ENCODE measurements at regions not wholly inside any gene's neighbourhood (a gene's known extent, or its start where the extent isn't known, plus 50 kb on each side); places are given as distances from the start of the nearest gene placed in this dataset.
A peak's percentile ranks its signal among the peaks of the same experiment; 100 is the strongest.

DNA sequence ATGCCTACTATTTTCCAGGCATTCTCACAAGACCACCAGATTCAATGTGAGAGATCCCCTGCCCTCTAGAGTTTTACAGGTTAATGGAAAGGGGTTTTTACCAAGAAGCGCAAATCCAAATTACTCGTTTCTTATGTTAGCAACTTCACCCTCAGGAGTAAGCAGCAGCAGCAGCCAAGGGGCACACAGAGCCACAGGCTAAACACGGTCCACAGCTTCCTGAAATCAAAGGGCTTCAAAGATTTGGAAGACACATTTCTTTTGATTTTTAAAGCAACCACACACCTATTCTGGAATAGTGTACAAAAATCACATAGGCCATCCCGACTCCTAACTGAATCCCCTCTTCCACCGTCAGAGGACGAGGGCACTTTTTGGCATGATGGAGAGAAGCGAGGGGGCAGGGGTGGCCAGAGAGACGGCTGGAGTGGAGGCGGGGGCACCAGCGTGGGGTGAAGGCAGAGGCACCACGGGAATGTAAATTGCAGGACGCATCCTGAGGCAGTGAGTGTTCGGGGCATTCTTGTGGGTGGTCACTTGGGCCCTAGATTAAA lies 107.0 kb downstream of the ARF6 start:
- DNase-seq, result no peak

DNA sequence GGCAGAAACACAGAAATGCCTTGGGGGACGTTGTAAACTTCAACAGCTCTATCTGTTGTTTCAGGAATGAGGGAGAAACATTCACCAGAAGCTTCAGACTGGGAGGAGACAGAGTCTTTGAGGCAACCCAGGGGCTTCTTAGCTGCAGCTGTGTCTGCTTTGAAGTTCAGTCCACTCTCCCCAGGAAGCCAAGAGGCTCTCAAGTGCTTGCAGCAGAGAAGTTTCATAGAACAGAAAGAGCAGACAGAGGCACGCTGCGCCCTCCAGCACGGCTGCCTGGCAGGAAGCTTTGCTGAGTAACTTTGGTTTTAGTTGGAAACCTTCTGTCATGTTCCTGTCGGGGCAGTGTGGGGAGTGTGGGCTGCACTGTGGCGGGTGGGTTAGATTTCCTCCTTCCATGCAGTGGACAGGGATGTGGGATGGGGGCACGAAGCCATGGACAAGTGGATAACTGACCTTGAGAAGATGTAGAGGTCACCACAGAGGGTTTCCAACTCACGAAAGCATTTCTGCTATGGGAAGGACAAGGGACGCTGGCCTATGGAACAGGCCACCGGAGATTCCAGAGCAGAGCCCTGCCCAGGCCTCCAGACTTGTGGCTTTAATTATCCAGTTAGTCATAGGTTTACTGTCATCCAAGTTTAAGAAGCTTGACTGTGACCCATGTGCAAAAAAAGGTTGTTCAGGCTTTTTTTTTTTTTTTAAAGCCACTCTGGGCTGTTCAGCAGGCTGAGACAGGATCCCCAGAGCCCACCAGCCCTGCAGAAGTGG lies 107.7 kb downstream of the ARF6 start:
- DNase-seq, result no peak

DNA sequence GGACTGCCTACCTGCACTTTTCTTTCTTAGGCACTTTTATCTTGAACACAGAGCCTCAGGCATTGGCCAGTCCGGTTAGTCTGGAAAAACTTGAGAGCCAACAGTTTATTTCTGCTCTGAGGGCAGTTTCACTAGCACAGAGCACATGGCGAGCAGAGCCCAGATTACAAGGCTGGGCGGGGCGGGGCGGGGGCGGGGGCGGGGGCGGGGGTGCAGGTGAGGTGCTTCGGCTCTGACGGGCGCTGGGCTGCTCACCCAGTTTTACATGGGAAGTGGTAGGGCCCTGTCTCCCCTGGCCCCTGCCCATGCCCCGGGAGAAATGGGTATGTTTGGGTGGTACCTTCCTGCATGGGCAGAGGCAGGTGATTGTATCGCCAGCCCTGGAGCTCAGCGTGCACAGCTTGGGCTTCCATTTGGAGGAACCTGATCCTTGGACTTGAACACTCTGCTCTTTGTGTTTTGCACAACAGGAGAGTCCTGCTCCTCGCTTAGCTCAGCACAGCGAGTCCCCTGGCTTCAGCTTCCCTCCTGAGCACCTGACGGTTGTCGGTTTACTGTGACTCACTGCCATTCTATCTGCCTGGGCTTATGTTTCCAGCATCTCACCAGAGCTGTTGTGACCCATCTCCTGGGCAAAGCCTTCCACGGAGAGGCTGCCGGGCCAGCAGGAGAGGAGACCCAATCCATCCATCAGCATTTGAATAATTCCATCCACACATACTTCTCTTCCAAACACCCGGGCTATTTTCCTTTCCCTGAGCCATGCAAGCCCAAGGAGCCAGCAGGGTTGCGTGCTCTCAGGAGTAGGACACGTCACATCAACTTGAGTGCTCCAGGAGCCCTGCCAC lies 108.5 kb downstream of the ARF6 start:
- no peak for DNase-seq

DNA sequence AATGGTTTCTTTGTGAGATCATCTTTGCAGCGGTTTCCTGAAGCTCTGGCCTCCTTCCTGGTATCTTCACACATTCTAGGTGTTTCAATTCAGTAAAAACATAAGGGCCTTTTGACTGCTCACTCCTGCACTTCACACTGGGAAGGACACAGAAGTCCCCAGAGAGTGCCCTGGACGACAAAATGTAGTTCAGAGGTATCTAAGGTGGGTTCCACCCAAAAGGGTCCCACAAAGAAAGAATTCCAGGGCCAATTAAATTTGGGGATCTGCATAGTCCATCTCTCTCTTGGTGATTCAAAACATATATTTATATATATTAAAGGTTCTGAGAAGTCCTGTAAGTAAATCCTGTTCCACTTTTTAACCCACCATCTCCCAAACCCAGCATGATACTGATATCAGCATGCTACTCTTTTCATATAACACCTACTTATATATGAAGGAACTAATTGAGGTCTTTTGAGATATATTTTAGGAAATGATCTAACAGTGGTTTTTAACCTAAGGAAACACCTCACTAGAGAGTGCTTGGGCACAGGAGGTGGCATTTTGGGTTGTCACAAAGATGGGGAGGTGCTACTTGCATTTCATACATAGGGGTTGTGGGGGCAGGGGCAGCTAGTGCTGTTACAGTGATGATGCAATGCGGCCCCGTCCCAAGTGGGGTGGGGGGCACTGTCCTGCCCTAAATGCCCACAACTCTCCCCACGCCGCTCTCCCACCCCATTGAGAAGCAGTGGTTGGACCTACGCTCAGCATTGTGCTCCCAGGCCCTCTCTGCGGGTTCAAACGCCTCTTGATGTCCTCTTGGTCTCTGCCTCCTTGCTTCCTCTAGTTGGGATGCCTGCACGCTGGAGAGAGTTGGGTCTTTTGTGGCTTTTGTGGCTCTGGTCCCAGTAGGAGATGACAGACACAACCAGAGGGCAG lies 109.4 kb downstream of the ARF6 start:
- no peak for DNase-seq

DNA sequence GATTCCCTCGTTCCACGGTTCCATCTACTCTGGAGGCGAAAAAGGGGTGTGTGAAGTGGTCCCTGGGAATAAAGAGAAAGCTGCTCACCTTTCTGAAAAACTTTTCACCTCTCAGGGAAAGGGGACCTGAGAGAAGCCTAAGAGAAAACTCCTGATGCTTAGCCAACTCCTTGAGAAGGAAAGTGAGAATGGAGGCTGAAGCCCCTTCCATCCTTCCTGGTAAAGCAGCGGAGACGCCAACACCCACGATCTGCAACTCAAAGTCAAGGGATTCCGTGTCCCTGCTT lies 110.0 kb downstream of the ARF6 start:
- DNase-seq, result no peak

DNA sequence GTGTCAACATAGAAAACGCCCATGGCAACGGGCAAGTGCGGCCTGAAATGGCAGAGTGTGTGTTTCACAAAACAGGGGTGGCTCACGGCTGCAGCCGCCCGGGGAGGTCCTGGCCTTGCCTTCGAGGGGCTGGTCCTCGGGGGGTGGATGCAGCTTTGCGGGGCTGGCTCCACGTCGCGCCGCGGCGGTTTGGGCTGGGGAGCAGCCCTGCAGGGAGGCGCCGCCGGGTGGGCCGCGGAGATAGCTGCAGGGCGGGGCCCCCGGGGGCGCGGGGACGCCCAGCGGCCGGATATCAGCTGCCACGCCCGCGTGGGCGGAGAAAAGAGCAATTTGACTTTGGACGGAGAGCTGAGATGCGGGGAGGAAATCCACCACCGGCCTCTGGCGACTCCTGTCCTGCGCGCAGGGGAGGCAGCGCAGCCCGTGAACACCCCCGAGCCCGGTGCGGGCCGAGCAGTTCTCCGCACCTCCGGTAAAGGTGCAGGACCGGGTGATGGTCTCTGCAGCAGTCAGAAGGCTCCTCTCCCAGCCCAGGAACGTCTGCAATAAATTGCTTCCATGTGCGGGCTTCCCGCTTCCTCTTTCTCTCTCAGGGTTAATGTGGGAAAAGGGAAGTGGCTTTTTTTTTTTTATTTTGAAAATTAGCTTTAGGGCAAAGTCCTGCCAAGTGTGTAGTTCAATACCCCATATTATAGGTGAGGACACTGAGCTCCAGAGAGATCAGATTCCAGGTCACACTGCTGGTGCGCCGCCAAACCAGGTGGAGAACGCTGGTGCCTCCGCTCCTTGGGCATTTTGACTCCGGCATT lies 110.5 kb downstream of the ARF6 start:
- DNase-seq, result peak; percentile 41

DNA sequence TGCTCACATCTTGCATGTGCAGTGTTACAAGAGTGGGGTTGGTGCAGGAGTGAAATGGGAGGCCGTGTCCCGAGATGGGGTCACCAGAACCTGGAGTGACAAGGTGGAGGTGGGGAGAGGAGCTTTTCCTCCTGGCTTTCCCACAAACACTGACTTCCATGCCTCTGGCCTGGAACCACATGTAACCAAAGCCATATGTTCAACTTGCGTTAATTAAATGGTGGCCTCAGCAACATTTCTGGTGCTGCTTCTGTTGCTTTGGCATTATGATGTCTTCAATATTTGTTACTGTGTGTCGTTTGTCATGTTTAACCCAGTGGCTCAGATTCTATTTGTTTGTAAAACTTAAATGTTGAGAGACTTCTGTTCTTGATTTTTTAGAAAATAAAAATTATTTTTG lies 110.2 kb downstream of the VCPKMT start:
- DNase-seq, result no peak

DNA sequence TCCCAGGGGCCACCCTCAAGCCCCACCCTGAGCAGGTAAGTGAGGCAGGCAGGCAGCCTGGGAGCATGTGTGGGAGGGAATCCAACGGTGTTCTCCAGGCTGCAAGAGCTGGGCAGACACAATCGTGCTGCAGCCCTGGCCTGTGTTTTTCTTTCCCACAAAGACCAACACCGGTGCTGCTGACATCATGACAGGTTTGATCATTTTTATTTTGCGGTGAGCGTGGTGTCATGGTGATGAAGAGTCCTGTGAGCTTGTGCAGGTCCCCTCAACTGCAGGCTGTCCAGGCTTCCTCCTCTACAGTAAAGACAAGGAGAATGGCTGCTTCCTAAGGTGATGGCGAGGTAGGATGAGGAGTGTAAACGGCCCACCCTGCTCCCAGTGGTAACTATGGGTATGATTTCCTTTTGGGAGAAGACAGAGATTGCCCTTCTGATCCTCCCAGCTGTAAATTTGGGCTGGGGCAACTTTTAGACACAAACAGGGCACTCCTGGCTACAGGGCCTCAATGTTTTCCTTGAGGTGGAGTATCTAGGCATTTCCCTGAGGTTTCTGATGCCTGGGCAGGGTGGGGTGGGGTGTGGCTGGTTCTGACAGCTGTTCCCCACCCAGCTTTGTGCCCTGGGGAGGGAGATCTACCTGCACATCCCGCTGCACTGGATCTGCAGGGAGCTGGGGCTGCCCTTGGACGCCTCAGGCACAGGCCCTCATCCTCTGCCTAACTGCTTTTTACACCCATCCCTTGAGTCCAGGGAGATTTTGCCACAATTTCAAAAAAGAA lies 109.1 kb downstream of the VCPKMT start:
- no peak for DNase-seq

DNA sequence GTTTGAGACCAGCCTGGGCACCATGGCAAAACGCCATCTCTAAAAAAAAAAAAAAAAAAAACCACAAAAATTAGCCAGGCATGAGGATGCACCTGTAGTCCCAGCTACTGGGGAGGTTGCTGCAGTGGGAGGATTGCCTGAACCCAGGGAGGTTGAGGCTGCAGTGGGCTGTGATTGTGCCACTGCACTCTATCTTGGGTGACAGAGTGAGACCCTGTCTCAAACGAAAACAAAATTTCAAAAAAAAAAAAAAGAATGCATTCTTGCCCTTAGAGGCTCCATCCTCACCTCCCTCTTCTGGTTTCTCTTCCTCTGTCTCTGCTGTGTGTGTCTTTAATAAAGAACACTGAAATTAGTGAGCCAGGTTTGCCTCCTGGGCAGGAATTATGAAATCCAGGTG lies 107.8 kb downstream of the VCPKMT start:
- DNase-seq, result no peak

DNA sequence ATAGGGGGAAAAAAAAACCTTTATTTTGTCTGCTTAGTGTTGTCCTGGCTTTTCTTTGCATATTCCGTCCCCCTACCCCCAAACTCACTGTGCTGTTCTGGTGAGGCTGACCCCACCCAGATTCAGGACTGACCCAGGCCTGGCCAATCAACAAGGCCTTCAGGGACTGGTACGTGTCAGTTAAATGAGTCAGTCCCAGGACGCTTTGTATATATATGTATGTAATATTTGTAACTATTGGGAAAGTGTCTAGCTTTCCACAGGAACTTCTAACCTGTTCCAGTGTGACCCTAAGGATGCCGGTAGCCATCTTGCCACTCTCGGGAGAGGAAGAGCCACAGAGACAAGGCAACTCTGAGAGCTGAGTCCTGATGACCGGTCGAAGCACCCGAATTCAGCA lies 107.4 kb downstream of the VCPKMT start:
- DNase-seq, result no peak

DNA sequence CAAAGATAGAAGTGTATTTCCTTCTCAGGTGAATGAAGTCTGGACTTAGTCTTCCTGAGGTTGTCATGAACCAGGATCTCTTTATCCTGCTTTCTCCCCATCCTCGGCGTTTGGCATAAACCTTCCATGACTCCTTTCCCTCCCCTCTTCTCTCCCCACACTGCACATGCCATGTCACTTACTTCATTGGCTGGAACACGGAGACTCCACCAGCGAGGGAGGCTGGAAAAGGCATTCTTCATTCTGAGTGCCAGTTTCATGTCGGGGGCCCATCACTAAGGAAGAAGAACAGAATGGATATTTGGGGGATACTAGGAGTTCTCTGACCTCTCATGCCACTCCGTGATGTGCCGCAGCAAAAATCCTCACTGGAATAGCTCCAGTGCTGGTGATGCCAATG lies 105.6 kb downstream of the VCPKMT start:
- DNase-seq, result no peak

DNA sequence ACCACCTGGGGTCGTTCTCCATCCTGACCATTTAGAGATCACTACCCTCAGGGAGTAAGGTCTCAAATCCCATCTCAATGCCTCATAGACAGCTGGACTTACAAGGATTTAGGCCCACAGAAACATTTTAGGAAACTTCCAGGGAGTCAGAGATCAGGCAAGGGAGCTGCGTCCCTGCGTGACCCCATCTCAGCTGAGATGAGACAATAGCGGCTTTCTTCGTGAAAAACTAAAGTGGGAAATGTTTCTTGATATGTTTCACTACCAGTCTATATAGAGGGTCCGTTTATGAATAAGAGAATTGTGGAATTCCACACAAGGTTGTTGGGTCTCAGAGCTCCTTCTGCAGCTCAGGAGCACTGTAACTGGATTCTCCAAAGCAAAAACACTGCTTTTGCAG lies 105.1 kb downstream of the VCPKMT start:
- no peak for DNase-seq

DNA sequence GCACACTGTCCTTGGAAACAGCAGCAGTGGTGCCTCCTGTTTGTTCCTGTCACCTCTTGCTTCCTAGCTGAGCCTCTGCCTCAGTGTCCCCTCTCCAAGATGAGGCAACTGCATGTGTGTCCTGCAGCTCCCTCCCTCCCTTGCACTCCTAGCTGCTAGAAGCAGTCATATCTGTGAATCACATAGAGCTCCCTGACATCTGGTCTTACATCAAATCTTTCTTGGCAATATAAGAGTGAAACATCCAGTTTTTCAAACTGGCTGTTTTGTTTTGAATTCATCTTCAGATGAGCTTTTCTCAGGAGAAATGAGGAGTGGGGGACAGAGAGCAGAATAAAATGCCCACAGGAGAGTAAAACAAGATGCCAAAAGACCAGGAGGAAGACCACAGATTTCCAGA lies 103.7 kb downstream of the VCPKMT start:
- DNase-seq, result no peak

DNA sequence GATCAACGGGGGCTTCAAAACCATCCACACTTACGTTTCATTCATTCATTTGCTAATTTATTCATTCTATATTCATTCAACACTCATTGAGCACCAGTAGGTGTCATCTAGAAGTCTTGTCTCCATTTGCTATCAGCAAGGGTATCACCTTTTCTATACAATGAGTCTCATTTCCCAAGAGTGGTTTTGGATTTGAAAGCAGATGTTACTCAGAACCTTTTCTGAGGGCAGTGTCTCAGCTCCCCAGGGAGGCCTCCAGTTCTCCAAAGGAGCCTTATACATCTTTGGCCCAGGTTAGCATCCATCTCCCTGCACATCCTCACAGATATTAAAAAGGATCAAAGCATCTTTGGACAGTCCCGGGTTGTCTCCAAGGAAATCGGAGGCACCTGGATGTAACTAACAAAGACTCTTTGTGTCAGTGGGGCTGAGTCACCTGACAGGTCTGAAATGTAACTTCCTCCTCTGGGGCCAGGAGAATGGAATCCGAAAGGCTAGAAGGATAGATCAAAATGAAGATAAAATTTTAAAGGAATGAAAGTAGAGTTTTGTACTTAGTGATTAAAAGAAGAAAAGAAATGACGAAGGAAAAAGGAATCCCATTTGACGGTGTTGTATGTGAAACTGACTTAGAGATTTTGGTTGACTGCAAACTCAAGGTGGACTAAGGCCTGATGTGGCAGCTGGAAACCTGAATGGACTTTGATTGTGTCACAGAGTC lies 103.0 kb downstream of the VCPKMT start:
- no peak for DNase-seq

DNA sequence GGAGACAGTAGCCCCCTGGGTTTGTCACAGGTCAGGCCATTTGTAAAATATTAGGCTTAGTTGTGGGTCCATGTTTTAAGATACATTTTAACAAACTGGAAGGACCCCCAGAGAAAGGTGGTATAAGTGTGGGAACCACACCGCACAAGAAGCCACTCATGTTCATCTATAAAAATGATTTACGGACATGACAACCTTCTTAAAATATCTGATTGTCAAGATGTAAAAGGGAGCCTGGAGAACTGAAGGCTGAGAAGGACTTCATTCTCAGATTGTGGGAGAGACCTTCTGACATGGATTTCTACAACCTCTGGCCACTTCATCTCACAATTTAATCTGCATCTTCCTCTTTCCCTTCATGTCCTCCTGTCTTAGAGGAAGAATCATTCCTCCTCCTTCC lies 102.4 kb downstream of the VCPKMT start:
- no peak for DNase-seq

DNA sequence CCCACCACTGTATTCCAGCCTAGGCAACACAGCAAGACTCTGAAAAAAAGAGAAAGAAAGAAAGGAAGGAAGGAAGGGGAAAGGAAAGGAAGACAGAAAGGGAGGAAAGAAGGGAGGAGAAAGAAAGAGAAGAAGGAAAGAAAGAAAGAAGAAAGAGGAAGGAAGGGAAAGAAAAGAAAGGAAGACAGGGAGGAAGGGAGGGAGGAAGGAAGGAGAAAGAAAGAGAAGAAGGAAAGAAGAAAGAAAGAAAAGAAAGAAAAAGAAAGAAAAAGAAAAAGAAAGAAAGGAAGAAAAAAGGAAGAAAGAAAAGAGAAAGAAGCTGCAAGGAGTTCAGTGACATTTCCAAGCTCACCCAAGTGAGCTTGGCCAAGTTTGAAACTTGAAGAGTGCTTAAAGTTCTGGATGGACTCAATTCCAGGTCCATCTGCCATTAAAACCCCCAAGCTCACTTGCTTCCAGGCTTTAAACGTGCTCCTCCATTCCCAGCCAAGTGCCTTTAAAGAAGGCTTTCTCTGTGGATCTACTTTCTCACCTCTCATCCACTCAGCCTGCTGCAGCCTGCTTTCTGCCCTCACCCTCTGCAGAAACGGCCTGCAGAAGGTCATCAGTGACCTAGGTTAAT lies 101.5 kb downstream of the VCPKMT start:
- no peak for DNase-seq

DNA sequence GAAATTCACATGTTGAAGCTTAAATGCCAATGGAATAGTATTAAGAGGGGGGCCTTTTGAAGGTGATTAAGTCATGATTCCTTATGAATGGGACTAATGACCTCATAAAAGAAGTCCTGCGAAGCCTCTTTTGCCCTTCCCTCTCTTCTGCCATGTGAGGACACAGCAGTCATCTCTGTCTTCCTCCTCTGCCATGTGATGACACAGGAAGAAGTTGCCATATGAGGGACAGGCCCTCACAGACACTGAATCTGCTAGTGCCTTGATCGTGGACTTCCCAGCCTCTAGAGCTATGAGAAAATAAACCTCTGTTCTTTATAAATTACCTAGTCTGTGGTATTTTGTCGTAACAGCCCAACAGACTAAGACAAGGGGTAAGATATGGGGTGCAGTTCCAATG lies 100.7 kb downstream of the VCPKMT start:
- no peak for DNase-seq

DNA sequence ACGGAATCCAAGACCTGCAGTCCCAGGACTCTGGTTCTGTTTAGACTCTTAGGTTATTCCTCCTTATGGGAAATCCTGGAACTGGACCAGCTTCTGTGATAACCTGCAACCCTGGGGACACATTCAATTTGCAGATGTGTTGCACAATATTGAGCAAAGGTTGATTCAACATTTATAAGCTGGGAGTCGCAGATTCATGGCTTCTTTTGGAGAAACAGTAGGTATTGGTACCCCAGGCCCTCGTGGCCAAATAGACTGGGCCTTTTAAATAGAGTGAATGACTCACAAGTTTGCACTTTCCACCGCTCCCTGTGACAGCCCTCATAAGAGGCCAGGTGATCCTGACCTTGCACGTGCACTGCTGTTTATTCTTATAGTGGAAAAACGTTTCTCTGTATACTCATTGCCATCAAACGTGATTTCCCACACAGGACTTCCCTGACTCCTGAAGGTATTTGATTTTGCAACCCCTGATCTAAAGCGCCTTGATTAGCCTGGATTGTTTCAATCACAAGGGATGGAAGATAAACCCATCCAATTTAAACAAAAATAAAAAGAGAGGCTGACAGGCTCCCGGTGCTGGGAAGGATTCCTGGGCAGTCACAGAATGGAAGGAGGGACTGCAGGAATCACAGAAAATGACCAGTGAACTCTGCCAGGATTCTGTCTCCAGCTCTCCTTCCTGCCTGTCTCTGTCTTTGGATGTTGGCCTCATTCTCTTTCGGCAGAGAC lies 98.0 kb downstream of the VCPKMT start:
- DNase-seq, result no peak

DNA sequence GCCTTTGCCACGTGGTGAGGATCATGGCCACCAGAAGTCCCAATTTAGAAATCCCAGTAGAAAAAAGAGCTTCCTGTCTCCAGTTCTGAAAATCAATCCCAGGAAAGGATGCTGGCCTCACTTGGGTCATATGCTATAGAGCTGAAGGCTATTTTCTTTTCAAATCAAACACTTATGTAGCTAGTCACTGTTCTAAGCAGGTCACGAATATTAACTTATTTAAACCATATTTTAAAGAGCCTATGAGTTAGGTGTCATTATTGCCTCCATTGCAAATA lies 97.5 kb downstream of the VCPKMT start:
- DNase-seq, result no peak

DNA sequence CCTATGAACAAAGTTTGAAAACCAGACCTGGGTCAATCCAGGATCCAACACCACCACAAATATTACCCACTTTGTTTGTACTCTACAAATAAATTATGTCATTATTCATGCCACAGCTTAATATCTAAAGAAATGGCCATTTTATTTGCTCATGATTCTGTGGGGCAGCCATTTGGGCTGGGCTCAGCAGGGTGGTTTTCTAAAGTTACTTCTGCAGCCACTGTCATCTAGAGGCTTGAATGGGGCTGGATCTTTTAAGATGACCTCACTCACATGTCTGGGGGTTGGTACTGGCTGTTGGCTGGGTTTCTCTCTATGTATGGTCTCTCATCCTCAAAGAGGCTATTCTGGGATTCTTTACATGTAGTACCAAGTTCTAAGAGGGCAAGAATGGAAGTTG lies 96.2 kb downstream of the VCPKMT start:
- DNase-seq, result no peak

Measured in NCI-H226 (cell line).